Embryonic facial prominence (tissue), 1 donor: ENCODE measurements at regions not wholly inside any gene's neighbourhood (a gene's known extent, or its start where the extent isn't known, plus 50 kb on each side); places are given as distances from the start of the nearest gene placed in this dataset.

Source experiments
- DNase-seq: peaks from one replicate; pipeline ENCODE4 v3.0.0-alpha.2; 2016; ENCODE audit errors: extremely low spot score

GRCh38 chr10:78616125-78616695, 452.6 kb upstream of the ZMIZ1 start:
- no peak for DNase-seq

GRCh38 chr10:78617115-78617514, 451.7 kb upstream of the ZMIZ1 start:
- no peak for DNase-seq

- DNase-seq: no peak
Measured at GRCh38 chr10:78617631-78618030, 451.1 kb upstream of the ZMIZ1 start.

GRCh38 chr10:78618050-78618449, 450.7 kb upstream of the ZMIZ1 start:
- DNase-seq: no peak

- no peak for DNase-seq
Measured at GRCh38 chr10:78619115-78619851, 449.5 kb upstream of the ZMIZ1 start.

GRCh38 chr10:78619896-78620295, 448.9 kb upstream of the ZMIZ1 start:
- no peak for DNase-seq

GRCh38 chr10:78620985-78621799, 447.6 kb upstream of the ZMIZ1 start:
- no peak for DNase-seq

GRCh38 chr10:78623578-78624215, 445.1 kb upstream of the ZMIZ1 start:
- DNase-seq: no peak

- DNase-seq: no peak
Measured at GRCh38 chr10:78624791-78625190, 444.0 kb upstream of the ZMIZ1 start.

GRCh38 chr10:78626471-78626870, 442.3 kb upstream of the ZMIZ1 start:
- no peak for DNase-seq

- no peak for DNase-seq
Measured at GRCh38 chr10:78627254-78627795, 441.4 kb upstream of the ZMIZ1 start.

- no peak for DNase-seq
Measured at GRCh38 chr10:78628976-78629375, 439.8 kb upstream of the ZMIZ1 start.

- no peak for DNase-seq
Measured at GRCh38 chr10:78629773-78630172, 439.0 kb upstream of the ZMIZ1 start.

- no peak for DNase-seq
Measured at GRCh38 chr10:78630944-78631838, 437.6 kb upstream of the ZMIZ1 start.

- DNase-seq: no peak
Measured at GRCh38 chr10:78634389-78634815, 434.4 kb upstream of the ZMIZ1 start.

GRCh38 chr10:78634835-78635234, 433.9 kb upstream of the ZMIZ1 start:
- DNase-seq: no peak

- no peak for DNase-seq
Measured at GRCh38 chr10:78639629-78640028, 429.1 kb upstream of the ZMIZ1 start.

- no peak for DNase-seq
Measured at GRCh38 chr10:78640796-78641636, 427.8 kb upstream of the ZMIZ1 start.

GRCh38 chr10:78641693-78642092, 427.1 kb upstream of the ZMIZ1 start:
- no peak for DNase-seq

- no peak for DNase-seq
Measured at GRCh38 chr10:78642269-78642816, 426.4 kb upstream of the ZMIZ1 start.
